ENCODE measurements at regions not wholly inside any gene's neighbourhood (a gene's known extent, or its start where the extent isn't known, plus 50 kb on each side); places are given as distances from the start of the nearest gene placed in this dataset.

GRCh38 chr4:137376312-137376711 lies 156.0 kb downstream of the PCDH18 start:
- Histone ChIP-seq H3K79me2 (ENCODE audit: control insufficient read depth, insufficient read depth, low read length) (no peaks in the 10 kb centered on the region), H3K27ac (ENCODE audit: control insufficient read depth, insufficient read depth) (no peak overlapping the region), H2AFZ (ENCODE audit: control insufficient read depth, low read depth, low read length) (no peak overlapping the region), H3K4me2 (ENCODE audit: control insufficient read depth, insufficient read depth) (no peak overlapping the region), H3K9me3 (replicated peaks; ENCODE audit: control insufficient read depth, insufficient read depth, low read length) (no peaks in the 10 kb centered on the region), H3K4me3 (no peak overlapping the region), H3K36me3 (ENCODE audit: control insufficient read depth in 2 of 2, insufficient read depth in 2 of 2, low read length in 1 of 2) (no peaks in the 10 kb centered on the region), H3K9ac (ENCODE audit: control insufficient read depth, insufficient read depth, low read length) (no peak overlapping the region), H4K20me1 (ENCODE audit: control insufficient read depth, insufficient read depth) (no peaks in the 10 kb centered on the region), H3K4me1 (ENCODE audit: control insufficient read depth, insufficient read depth, low read length) (no peaks in the 10 kb centered on the region), H3K27me3 (replicated peaks in 1 of 2; ENCODE audit: control insufficient read depth in 2 of 2, insufficient read depth in 2 of 2, low read length in 1 of 2) (no peaks in the 10 kb centered on the region)
- ATAC-seq: no peak
- ChIA-PET CTCF (no interaction called here), SMC1A (ENCODE audit: uncharacterized antibody, unreplicated experiment) (no interaction called here), POLR2A (no interaction called here), RAD21 (ENCODE audit: unreplicated experiment) (no interaction called here)
- no peak for DNase-seq (ENCODE audit: low read depth, low spot score)
- no peak for FAIRE-seq
- WGBS (ENCODE audit: insufficient coverage, insufficient replicate concordance, low lambda C conversion rate, missing lambda C conversion rate): 2% methylated on average over 2 of the region's 2 CpGs
- no TSS peak for BruUV-seq (replicated peaks)
- intact Hi-C loops (cut with micrococcal nuclease; ENCODE audit: unreplicated experiment) (no loop called here), in situ Hi-C loops (cut with MboI) (no loop called here)
- no peak for TF ChIP-seq TARDBP (IDR thresholded peaks at IDR 0.05; ENCODE audit: borderline replicate concordance)
- TF ChIP-seq SMARCA5 (IDR thresholded peaks at IDR 0.05): no peak
- no peak for TF ChIP-seq KDM1A (IDR thresholded peaks at IDR 0.05; ENCODE audit: borderline replicate concordance)
- no peak for TF ChIP-seq ZBTB4 (CRISPR knock-in tag; IDR thresholded peaks at IDR 0.05)
- TF ChIP-seq LARP7 (IDR thresholded peaks at IDR 0.05): no peak
- TF ChIP-seq ZBTB40 (IDR thresholded peaks at IDR 0.05; ENCODE audit: borderline replicate concordance): no peak
- no peak for TF ChIP-seq PKNOX1 (IDR thresholded peaks at IDR 0.05)
- TF ChIP-seq BCL11A (IDR thresholded peaks at IDR 0.05; ENCODE audit: low read depth, low read length): no peak
- TF ChIP-seq ZNF24 (IDR thresholded peaks at IDR 0.05): no peak
- no peak for TF ChIP-seq POLR2AphosphoS5 (IDR thresholded peaks at IDR 0.05; ENCODE audit: low read length)
